ENCODE measurements at regions not wholly inside any gene's neighbourhood (a gene's known extent, or its start where the extent isn't known, plus 50 kb on each side); places are given as distances from the start of the nearest gene placed in this dataset.

GRCh38 chr21:19648391-19648790, 1244.8 kb upstream of the TMPRSS15 start:
- TF ChIP-seq ZBTB7A (IDR thresholded peaks at IDR 0.05; ENCODE audit: low read depth), result no peak
- no peak for TF ChIP-seq NFIC (IDR thresholded peaks at IDR 0.05)
- no peak for TF ChIP-seq MAX (IDR thresholded peaks at IDR 0.05)
- TF ChIP-seq YY1 (IDR thresholded peaks at IDR 0.05; ENCODE audit: low read depth), result no peak
- TF ChIP-seq CEBPB (IDR thresholded peaks at IDR 0.05), result no peak
- TF ChIP-seq TEAD4 (IDR thresholded peaks at IDR 0.05), result no peak
- no peak for TF ChIP-seq CREB1 (IDR thresholded peaks at IDR 0.05; ENCODE audit: low read depth)
- no peak for TF ChIP-seq RAD21 (IDR thresholded peaks at IDR 0.05; ENCODE audit: low read depth)
- TF ChIP-seq, protein P1, sequence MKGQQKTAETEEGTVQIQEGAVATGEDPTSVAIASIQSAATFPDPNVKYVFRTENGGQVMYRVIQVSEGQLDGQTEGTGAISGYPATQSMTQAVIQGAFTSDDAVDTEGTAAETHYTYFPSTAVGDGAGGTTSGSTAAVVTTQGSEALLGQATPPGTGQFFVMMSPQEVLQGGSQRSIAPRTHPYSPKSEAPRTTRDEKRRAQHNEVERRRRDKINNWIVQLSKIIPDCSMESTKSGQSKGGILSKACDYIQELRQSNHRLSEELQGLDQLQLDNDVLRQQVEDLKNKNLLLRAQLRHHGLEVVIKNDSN (IDR thresholded peaks at IDR 0.05), result no peak
- no peak for TF ChIP-seq EGR1 (IDR thresholded peaks at IDR 0.05)
- TF ChIP-seq EP300 (IDR thresholded peaks at IDR 0.05; ENCODE audit: borderline replicate concordance), result no peak
- no peak for TF ChIP-seq TCF12 (IDR thresholded peaks at IDR 0.05; ENCODE audit: low read depth)
- TF ChIP-seq, protein P2, sequence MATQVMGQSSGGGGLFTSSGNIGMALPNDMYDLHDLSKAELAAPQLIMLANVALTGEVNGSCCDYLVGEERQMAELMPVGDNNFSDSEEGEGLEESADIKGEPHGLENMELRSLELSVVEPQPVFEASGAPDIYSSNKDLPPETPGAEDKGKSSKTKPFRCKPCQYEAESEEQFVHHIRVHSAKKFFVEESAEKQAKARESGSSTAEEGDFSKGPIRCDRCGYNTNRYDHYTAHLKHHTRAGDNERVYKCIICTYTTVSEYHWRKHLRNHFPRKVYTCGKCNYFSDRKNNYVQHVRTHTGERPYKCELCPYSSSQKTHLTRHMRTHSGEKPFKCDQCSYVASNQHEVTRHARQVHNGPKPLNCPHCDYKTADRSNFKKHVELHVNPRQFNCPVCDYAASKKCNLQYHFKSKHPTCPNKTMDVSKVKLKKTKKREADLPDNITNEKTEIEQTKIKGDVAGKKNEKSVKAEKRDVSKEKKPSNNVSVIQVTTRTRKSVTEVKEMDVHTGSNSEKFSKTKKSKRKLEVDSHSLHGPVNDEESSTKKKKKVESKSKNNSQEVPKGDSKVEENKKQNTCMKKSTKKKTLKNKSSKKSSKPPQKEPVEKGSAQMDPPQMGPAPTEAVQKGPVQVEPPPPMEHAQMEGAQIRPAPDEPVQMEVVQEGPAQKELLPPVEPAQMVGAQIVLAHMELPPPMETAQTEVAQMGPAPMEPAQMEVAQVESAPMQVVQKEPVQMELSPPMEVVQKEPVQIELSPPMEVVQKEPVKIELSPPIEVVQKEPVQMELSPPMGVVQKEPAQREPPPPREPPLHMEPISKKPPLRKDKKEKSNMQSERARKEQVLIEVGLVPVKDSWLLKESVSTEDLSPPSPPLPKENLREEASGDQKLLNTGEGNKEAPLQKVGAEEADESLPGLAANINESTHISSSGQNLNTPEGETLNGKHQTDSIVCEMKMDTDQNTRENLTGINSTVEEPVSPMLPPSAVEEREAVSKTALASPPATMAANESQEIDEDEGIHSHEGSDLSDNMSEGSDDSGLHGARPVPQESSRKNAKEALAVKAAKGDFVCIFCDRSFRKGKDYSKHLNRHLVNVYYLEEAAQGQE (IDR thresholded peaks at IDR 0.05; ENCODE audit: low read depth), result no peak
- no peak for TF ChIP-seq FOXM1 (IDR thresholded peaks at IDR 0.05; ENCODE audit: borderline replicate concordance, low read depth)
- TF ChIP-seq TAF1 (IDR thresholded peaks at IDR 0.05; ENCODE audit: low read depth), result no peak

- TF ChIP-seq, protein P1 (IDR thresholded peaks at IDR 0.05), result no peak
- TF ChIP-seq NFIC (IDR thresholded peaks at IDR 0.05) (no peak), ZBTB7A (IDR thresholded peaks at IDR 0.05; ENCODE audit: low read depth) (no peak), TCF12 (IDR thresholded peaks at IDR 0.05; ENCODE audit: low read depth) (no peak), EP300 (IDR thresholded peaks at IDR 0.05; ENCODE audit: borderline replicate concordance) (no peak), RAD21 (IDR thresholded peaks at IDR 0.05; ENCODE audit: low read depth) (no peak), YY1 (IDR thresholded peaks at IDR 0.05; ENCODE audit: low read depth) (no peak), MAX (IDR thresholded peaks at IDR 0.05) (no peak), EGR1 (IDR thresholded peaks at IDR 0.05) (no peak), TEAD4 (IDR thresholded peaks at IDR 0.05) (no peak), TAF1 (IDR thresholded peaks at IDR 0.05; ENCODE audit: low read depth) (no peak), CEBPB (IDR thresholded peaks at IDR 0.05) (no peak)
- TF ChIP-seq, protein P2 (IDR thresholded peaks at IDR 0.05; ENCODE audit: low read depth), result no peak
These were observed 1279.9 kb upstream of the TMPRSS15 start for GRCh38 chr21:19683492-19683891.

GRCh38 chr21:19684328-19684727, 1280.7 kb upstream of the TMPRSS15 start:
- TF ChIP-seq NFIC (IDR thresholded peaks at IDR 0.05) (no peak), EGR1 (IDR thresholded peaks at IDR 0.05) (no peak), TEAD4 (IDR thresholded peaks at IDR 0.05) (no peak), FOXM1 (IDR thresholded peaks at IDR 0.05; ENCODE audit: borderline replicate concordance, low read depth) (no peak), YY1 (IDR thresholded peaks at IDR 0.05; ENCODE audit: low read depth) (no peak), CEBPB (IDR thresholded peaks at IDR 0.05) (no peak), EP300 (IDR thresholded peaks at IDR 0.05; ENCODE audit: borderline replicate concordance) (no peak), TAF1 (IDR thresholded peaks at IDR 0.05; ENCODE audit: low read depth) (no peak), RAD21 (IDR thresholded peaks at IDR 0.05; ENCODE audit: low read depth) (no peak), MAX (IDR thresholded peaks at IDR 0.05) (no peak), ZBTB7A (IDR thresholded peaks at IDR 0.05; ENCODE audit: low read depth) (no peak), TCF12 (IDR thresholded peaks at IDR 0.05; ENCODE audit: low read depth) (no peak), CREB1 (IDR thresholded peaks at IDR 0.05; ENCODE audit: low read depth) (no peak)
- TF ChIP-seq, protein P2 (IDR thresholded peaks at IDR 0.05; ENCODE audit: low read depth), result no peak
- TF ChIP-seq, protein P1 (IDR thresholded peaks at IDR 0.05), result no peak
